NCI-H2029 (cell line): ENCODE measurements at regions not wholly inside any gene's neighbourhood (a gene's known extent, or its start where the extent isn't known, plus 50 kb on each side); places are given as distances from the start of the nearest gene placed in this dataset.
A peak's percentile ranks its signal among the peaks of the same experiment; 100 is the strongest.

Source experiments
- DNase-seq: peaks from one replicate; lab custom pipeline; 2025; lab: John Stamatoyannopoulos, UW

DNA sequence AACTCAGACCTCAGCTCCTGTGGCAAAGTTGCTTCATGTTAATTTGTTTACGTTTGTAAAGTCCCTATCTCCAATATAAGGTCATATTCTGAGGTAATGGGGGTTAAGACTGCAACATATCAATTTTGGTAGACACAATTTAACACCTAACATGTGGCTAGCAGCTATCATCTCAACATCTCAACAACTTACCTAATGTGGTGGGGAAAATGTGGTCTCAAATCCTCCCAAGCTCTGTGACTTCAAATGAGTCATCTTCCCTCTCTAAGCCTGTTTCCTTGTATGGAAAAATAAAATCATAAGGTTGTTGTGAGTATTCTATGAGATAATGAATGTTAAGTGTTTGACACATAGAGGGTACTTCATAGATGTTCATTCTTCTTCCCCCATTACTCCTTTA, 443.3 kb downstream of the CDK5RAP2 start:
- DNase-seq = no peak

GRCh38 chr9:120117081-120117480, 462.9 kb downstream of the CDK5RAP2 start:
- no peak for DNase-seq

DNA sequence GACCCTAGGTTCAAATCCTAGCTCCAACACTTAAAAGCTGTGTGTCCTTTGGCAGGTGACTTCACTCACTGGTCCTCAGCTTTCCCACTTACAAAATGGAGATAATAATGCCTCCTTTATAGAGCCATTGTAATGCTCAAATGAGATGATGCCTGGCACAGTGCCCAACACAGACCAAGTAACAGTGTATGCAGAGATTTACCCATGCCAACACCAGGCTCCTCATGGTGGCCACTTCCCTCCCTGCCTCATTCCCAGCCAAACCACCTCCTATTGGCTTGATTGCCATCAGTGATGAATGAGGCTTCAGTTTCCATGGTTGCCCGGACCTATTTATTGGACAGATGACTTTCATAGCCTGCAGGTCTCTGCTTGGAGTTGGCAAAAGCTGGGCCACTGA, 469.4 kb downstream of the CDK5RAP2 start:
- peak; percentile 38 for DNase-seq

DNA sequence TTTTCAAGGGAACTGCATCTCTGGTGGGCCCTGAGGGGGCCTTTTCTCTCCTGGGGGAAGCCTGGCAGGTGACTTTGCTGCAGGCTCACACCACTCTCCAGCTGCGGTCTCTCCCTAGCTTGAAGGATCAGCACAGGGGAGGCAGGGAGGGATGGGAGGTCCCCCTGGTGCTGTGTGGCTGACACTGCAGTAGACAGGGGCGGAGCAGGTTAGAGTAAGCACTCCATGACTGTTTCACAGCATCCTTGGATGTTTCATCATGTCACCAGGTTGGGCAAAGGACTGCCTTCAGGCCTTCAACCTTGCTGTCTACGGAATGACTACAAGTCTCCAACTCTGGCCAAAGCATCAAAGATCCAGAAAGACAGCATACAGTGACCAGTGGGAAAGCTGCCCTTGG, 470.7 kb downstream of the CDK5RAP2 start:
- DNase-seq = no peak

DNA sequence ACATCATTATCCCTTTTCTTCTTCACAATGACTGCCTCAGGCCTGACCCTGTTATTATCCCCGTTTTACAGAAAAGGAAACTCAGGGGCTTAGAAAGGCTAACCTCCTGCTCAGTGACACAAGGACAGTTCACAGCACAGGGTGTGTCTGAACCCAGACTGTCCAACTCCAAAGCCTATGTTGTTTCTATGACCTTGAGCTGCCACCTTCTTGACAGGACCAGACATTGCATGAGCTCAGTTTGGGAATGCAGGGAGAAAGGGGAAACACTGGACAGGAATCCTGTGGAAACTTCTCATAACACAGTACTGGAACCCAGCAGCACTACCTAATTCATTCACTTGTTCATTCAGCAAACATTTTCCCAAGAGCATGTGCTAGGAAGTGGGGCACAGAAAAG, 472.8 kb downstream of the CDK5RAP2 start:
- no peak for DNase-seq

DNA sequence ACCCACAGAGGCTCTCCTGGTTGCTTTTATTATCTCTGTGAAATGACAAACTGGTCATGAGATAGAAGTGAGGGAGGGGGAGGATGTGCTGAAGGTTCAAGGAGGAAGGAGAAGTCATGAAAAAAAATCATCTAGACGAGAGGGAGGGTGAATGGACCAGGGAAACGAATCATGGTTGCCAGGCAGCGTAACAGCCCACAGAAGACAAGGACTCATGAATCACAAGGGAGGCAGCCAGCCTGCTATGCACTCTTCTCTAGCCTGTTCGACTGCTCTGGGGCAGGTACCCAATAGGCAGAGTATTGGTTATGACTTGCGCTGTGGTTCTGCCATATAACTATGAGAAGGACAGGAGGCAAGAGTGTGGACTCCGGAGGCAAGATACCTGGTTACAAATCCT, 475.2 kb downstream of the CDK5RAP2 start:
- no peak for DNase-seq

- DNase-seq = no peak
These were observed 479.4 kb downstream of the CDK5RAP2 start for GRCh38 chr9:120100595-120100994.

- DNase-seq = no peak
These were observed 480.9 kb downstream of the CDK5RAP2 start for GRCh38 chr9:120099065-120099464.

- DNase-seq = no peak
These were observed 481.4 kb downstream of the CDK5RAP2 start for GRCh38 chr9:120098584-120098983.

DNA sequence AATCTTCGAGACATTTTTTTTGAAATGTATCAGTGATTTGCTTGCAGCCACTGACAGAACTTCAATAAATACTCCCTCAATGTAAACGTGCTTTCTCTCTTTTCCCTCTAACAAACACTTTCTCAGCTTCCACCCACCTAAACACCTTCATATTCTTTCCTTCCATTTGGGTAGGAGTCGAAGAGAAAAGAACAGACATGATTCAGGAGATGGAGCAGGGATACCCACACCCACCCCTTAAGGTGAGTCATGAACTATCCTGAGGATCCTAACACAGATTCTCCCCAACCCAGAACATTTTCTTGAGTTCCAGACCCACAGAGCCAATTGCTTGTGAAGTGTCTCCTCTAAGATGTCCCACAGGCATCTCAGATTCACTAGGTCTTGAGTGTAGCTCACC, 488.8 kb downstream of the CDK5RAP2 start:
- no peak for DNase-seq

- DNase-seq = peak; percentile 35
These were observed 499.1 kb downstream of the CDK5RAP2 start for GRCh38 chr9:120080849-120081248.

DNA sequence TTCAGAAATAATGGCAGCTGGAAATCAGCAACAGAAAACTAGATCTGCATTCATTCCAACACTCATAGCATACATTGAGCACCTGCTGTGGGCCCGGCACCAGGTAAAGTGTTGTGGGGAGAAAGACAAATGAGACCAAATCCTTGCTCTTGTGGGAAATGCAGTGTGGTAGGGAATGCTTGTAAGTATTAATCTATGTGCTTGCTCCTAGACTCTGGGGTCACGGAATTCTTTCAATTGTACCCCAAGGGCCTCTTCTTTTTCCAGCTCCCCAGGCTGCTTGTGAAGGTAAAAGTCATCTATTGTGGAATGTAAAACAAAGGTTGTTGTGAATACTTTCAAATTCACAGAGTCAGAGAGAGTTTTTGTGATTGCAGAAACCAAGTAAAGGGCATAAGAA, 501.9 kb downstream of the CDK5RAP2 start:
- no peak for DNase-seq

DNA sequence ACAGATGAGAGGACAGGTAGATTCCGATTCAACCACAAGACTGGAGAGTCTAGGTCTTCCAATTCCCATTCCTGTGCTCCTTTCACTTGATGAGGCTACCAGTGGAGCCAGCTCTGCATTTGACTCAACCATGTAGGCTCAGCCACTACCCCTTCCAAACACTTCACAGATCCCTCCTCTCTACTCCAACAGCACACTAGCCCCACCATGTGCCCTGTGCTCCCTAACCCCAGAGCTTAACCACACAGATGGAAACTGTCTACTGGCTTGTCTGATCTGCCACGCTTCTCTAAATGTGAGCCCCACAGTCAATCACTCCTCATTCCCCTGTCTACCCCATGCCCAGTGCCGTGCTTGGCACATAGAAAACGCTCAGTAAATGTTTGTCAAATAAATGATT, 508.2 kb downstream of the CDK5RAP2 start:
- DNase-seq = no peak

DNA sequence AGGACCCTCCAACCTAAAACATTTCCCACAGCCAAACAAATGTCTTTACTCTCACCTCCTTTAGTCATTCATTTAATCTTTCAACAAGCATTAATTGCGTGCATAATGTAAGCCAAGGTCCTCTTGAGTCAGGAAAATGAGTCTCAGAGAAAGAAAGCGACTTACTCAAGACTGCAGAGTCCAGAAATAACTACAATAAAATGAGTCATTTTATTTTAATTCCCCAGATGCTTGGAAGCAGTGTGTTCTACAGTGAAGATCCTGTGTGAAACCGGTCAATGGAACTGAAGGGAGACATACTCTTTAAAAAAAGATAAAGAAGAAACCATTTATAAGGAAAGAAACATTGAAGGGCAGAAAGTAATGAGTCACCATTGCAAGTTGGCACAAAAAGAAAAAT, 513.7 kb downstream of the CDK5RAP2 start:
- no peak for DNase-seq

- no peak for DNase-seq
These were observed 514.8 kb downstream of the CDK5RAP2 start for GRCh38 chr9:120065151-120065550.

DNA sequence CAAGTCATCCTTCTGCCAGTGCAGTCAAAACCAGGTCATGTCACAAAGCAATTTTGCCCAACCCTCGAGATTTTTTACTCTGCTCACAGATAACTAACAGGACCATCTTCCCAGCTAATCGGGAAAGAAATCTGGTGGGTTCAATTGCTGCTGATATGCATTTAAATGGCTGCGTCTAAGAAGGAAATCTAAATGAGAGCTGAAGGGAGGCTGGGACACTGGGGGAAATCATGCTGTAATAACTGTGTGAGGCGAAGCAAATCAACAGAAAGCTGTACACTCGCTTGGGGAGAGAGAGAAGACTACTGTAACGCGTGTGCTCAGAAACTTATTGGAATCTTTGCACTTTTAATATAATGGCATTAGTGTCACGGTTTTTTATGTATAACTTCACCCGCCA, 535.0 kb downstream of the CDK5RAP2 start:
- no peak for DNase-seq

- peak; percentile 91 for DNase-seq
These were observed 536.5 kb downstream of the CDK5RAP2 start for GRCh38 chr9:120043448-120043847.

- DNase-seq = no peak
These were observed 539.1 kb downstream of the CDK5RAP2 start for GRCh38 chr9:120040896-120041295.

GRCh38 chr9:120038342-120038741, 541.6 kb downstream of the CDK5RAP2 start:
- no peak for DNase-seq

DNA sequence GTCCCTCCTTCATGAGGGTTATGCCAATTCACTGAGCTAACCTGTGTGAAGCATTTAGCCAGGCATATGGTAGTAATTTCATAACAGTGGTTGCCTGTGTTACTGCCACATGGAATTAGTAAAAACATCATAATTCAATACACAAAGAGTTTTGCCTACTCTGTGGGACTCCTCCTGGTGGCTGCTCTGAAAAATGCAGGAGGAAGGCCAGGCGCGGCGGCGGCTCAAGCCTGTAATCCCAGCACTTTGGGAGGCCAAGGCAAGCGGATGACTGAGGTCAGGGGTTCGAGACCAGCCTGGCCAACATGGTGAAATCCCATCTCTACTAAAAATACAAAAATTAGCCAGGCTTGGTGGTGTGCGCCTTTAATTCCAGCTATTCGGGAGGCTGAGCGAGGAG, 547.3 kb downstream of the CDK5RAP2 start:
- DNase-seq = no peak

DNA sequence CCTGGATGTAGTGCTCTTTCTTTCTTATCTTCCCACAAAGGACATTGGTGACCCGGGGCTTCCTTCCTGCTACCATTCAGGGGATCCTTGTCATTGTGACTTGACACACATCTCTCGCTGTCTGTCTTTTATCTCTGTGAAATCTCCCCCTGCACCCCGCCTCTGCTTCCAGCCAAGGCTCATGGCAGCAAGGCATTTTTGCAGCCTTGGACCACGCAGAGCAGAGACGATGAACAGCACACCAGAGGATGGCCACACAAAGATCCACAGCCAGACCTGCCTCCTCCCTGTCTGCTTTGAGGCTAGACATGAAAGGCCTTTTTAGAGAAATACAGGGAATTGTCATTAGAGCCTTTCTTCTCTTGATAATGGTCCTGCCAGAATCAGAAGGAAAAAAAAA, 549.1 kb downstream of the CDK5RAP2 start:
- no peak for DNase-seq

DNA sequence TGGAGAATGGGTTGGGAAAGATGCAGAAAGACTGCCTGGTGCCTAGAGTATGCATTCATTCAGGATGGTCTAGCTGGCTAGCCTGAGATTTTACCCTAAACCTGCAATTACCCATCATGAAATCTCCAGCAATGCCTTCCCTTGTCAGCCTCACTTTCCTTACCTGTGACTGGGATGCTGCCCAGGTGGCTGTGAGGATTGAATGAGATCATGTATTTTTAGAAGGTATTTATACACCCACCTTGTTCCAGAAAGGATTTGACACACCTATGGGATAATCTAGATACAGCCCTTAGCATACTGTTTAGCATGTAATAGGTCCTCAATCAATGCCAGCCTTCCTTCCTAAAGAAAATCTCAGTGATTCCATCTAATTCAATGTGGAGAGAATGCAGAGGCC, 561.4 kb downstream of the CDK5RAP2 start:
- no peak for DNase-seq

DNA sequence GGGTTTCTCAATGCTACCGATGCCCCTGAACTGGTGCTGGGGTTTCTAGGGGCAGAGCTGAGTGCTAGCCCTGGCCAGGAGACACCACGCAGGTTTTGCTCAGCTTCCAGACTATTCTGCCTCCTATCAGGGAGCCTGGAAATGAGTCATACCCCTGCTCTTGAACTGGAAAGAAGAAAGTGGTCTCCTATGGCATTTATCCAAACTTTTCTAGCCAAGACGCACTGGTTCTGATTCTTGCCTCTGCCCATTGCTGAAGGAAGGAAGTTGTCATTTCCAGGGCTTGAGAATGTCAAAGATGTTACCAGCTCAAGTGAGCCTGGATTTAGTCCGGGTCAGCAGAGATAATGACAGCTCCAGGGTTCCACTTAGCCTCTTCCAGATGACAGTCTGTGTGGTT, 561.9 kb downstream of the CDK5RAP2 start:
- no peak for DNase-seq

- DNase-seq = no peak
These were observed 563.7 kb downstream of the CDK5RAP2 start for GRCh38 chr9:120016231-120016630.

DNA sequence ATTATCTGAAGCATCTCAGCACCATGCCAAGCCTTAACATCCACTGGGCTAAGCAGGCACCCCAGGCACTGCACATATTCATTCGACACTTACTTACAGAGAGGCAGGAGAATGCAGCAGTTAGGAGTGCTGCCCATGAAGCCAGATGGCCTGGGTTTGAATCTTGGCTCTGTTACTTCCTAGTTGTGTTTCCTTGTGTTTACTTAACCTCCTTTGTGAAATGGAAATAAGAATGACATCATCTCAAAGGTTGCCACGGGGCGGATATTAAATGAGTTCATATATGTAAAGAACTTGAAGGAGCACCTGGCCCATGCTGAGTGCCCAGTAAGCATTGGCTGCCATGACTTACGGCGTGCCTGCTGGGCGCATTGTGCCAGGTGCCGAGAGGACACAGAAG, 565.2 kb downstream of the CDK5RAP2 start:
- no peak for DNase-seq
